GDM1 (cell line): ENCODE measurements at regions not wholly inside any gene's neighbourhood (a gene's known extent, or its start where the extent isn't known, plus 50 kb on each side); places are given as distances from the start of the nearest gene placed in this dataset.

Experiments used
- DNase-seq: peaks from one replicate; lab custom pipeline; 2025; lab: John Stamatoyannopoulos, UW

DNA sequence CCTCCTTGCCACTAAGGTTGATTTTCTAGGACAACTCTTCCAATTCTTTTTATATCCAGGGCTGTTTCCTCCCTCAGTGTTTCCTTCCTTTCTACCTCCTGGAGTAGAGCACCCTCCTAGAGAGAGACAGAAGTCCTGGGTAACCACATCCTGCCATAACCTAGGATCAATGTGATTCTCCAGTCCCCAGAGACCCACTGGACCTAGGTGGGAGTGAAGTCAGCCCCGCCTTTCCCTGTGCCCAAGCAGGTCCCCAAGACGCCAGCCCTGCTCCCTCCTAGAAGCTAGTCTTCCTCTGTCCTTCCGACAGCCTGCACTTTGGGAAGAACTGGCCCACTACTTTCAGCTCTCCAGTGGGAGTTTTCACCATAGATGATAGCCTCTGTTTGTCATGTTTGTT, 166.8 kb upstream of the PLEKHG7 start:
- no peak for DNase-seq

DNA sequence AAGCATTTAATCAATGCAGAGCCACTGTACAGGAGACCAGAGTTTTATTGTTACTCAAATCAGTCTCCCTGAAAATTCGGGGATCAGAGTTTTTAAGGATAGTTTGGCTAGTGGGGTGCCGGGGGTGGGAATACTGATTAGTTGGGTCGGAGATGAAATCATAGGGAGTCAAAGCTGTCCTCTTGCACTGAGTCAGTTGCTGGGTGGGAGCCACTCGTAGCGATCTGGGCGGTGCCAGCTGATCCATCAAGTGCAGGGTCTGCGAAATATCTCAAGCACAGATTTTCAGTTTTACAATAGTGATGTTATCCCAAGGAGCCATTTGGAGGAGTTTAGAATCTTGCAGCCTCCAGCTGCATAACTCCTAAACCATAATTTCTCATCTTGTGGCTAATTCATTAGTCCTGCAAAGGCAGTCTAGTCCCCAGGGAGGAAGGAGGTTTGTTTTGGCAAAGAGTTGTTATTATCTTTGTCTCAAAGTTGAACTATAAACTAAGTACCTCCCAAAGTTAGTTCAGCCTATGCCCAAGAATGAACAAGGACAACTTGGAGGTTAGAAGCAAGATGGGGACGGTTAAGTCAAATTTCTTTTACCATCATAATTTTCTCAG, 169.4 kb upstream of the PLEKHG7 start:
- DNase-seq = no peak

DNA sequence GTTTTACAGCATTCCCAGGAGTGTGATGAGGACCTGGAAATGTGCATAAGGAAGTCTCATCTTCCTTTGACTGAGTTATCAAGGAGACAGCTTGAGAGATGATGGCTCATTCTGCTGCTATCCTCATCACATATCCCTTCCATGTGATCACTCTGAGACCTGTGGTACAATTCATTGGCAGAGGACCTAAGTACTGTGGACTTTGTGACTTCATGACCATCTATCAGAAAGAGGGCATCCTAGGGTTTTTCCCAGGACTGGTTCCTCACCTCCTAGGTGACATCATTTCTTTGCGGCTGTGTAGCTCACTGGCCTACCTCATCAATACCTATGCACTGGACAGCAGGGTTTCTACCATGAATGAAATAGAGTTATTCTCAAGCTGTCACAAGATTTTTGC, 172.1 kb upstream of the PLEKHG7 start:
- DNase-seq = no peak

DNA sequence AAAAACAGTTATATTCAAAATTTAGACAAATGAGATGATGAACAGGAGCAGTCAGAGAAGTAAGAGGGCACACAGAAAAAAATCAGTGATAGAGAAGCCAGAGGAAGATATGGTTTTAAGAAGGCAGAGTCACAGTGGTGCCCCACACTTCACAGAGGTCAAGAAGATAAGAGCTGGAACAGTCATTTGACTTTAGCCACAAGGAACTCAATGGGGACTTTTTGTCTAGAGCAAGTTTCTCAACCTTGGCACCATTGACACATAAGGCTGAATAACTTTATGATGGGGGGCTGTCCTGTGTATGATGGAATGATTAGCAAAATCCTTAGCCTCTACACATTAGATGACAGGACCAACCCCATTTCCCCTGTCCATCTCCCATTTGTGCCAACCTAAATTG, 172.8 kb upstream of the PLEKHG7 start:
- DNase-seq = no peak

DNA sequence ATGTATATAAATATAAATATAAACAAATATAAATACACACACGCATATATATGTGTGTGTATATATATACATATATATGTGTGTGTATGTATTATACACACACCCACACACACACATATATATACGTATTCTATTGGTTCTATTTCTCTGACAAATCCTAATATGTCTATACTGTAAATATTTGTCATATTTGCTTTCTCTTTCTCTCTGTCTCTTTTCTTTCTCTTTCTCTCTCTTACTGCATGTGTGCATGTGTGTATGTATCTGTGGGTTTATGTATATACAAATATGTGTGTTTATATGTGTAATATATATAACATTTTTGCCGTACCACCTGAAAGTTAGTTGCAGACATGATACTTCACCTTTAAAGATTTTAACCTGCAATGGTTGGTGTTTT, 174.2 kb upstream of the PLEKHG7 start:
- no peak for DNase-seq

DNA sequence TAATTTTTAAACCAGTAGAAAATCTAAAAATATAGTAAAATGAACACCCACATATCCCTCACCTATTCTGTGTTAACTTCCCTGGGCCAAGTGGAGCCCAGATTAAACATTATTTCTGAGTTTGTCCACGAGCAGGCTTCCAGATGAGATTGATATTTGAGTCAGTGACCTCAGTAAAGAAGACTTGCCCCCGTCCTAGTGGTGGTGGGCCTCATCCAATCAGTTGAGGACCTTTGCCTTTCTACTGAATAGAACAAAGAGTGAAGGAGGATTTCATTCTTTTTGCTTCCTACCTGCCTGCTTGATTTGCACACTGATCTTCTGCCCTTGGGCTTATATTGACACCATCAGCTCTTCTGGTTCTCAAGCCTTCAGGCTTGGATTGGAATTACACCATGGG, 174.7 kb upstream of the PLEKHG7 start:
- no peak for DNase-seq

DNA sequence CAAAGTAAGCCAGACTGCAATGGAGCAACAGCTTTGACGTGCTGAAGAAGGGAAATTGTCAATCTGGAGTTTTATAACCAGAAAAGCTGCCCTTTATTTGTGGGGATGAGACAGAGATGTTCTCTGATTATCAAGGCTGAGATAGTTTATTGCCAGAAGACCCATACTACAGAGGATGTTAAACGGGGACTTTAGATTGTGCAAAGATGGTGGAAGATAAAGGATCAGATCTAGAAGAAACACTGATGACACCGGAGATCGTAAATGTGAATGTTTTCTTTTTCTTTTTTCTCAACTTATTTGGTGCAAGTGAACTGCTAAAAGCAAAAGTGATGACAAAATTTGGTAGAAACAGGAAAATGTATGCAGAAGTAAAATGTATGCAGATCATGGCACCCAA, 178.3 kb upstream of the PLEKHG7 start:
- DNase-seq = no peak

DNA sequence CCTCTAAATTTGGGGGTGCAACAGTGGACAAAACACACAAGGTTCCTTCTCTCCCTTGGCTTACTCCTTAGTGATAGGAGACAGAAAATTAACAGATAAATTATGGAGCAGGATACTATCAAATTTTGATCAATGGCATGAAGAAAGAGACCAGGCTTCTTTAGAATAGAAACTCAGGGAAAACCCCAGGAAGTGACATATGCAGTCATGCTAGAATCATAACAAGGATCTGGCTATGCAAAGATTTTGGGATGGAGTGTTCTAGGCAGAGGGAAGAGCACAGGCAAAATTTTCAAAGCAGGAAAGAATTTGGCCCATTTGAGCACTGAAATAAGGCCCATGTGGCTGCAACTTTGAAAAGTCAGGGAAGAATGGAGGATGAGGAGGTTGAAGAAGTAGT, 182.3 kb upstream of the PLEKHG7 start:
- no peak for DNase-seq

DNA sequence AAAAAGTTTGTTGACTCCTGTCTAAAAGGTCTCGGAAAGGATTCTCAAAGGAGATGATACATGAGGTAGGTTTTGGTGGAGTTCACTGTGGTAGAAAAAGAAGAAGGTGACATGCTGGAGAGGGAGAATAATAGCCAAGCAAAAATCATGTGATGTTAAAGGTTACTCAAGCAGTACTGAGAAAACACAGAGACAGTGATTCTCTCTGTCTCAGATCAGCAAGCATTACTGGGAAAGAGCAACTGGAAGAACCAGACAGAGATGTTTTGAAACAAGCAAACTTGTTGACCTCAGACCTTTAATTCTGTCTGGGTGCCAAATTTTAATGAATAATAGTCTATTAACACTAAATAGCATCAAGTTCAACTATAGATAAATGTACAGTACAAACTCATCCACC, 183.5 kb upstream of the PLEKHG7 start:
- DNase-seq = no peak

DNA sequence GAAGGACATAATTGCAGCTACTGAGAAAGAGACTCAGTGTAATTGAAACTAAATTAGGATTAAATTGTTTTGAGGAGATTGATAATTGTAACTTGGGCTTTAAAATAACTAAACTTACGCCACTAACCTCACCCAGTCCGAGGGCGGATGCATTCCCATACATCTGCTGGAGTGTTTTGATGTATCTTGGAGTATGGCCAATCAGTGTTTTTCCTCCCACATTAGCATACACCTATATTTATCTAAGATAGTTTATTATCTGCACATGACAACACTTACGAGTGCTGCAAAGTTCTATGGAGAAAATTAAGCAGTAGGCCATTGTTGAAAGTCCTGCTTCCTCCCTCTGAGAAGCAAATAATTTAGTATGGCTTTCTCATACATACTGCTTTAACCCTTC, 184.7 kb upstream of the PLEKHG7 start:
- no peak for DNase-seq

DNA sequence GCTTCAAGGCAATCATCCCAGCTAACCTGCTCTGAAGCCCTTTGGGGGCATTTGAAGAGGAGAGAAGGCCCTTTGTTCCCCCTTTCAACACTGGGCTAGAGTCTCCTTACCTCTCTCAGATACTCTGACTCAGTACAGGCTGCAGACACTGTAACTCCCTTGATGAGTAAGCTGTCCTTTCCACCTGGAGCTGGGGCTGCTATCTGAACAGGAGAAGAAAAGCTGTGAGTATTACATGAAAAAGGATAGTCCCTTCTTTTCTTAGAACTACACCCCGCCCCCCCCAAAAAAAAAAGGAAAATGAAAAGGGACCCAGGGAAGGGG, 186.6 kb upstream of the PLEKHG7 start:
- DNase-seq = no peak

DNA sequence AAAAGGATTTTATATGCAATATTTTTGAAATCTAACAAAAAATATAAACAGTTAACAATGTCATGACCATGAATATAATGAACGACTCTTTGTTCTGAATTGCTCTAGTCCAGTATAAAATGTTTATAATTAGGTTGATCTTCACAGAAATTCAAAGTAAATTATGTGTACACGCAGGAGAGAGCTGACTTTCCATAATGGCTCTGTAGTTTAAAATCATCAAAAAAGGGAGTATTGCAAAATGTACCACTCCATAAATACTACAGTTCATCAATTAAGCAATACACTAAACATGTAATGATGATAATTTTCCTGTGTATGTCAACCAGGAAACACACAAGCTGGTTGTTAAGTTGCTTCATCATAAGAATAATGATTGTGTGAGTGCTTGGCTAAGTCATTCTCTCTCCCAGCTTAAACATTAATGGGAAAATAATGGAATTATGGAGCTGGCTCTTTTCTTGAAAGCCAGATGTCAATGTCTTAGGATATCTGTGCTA, 189.5 kb upstream of the PLEKHG7 start:
- no peak for DNase-seq

DNA sequence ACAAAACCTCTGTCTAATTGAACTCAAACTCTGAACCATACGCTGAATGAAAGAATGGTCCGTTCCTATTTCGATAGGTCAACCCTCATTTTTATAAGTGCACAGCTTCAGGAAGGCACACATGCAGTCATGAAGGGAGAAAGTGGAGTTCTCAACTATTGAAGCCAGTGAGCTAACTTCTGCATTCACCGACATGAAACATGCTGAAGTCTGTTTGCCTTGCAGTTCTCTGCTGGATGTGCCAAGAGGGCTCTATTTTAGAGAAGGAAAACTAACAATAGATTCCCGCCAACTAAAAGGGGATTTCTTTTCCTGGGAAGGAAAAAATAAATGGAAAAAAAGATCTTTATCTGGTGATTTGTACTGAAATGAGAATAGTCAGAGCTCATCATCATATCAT, 191.0 kb upstream of the PLEKHG7 start:
- DNase-seq = no peak

DNA sequence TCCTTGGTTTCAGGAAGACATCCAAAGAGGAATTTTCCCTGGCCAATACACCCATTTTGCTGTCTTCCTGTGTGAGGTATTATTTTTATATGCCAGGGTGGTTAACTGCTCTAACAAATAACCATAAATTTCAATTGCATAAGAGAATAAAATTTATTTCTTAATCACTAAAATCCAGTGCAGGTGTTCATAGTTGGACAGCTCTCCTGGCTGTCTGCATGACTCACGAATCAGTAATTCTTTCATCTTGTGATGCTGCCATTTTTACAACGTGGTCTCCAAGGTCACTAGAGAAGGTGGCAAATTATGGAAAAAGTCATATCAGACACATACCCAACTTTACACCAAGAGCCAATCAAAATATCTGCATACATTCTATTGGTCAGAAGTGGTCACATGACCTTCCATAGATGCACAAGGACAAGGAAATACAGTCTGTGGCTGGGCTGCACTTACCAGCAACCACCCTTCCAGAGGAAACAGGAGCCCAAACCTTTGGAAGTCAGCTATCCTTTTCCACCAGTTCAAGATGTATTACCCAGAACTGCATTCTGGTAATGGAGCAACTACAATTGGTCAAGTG, 193.5 kb upstream of the PLEKHG7 start:
- DNase-seq = no peak

DNA sequence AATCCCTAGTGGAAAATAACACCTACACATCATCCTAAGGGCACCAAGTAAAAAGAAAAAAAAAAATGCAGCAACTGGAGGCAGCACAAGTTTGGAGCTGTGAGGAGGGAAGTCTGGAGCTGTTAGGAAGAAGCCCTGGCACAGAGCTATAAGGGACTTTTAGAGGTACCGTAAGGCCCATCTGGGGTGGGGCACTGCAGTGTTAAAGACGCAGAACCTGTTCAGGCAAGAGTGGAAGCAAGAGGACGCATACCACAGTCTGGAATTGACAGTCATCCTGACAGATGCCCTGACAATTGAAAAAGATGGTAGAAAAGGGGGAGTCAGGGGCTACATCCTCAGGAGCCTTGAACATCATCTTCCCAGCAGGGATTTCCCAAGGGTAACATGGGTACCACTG, 195.9 kb upstream of the PLEKHG7 start:
- no peak for DNase-seq

DNA sequence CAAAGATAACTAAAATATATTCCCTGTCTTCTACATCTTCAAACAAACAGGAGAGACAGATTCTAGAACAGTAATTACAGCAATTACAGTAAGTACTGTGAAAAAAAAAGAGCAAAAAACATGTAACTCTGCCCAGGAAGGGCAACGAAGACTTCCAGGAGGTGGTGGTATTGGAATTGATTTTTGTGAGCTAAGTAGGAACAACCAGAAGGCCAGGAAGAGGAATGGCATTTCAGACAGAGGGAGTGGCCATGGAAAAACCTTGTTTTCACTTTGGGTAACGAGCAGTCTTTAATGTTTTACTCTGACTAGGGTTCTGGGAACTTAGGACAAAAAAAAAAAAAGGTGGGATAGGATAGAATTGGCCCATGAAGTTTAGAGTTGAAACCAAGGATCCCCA, 196.3 kb upstream of the PLEKHG7 start:
- DNase-seq = no peak

DNA sequence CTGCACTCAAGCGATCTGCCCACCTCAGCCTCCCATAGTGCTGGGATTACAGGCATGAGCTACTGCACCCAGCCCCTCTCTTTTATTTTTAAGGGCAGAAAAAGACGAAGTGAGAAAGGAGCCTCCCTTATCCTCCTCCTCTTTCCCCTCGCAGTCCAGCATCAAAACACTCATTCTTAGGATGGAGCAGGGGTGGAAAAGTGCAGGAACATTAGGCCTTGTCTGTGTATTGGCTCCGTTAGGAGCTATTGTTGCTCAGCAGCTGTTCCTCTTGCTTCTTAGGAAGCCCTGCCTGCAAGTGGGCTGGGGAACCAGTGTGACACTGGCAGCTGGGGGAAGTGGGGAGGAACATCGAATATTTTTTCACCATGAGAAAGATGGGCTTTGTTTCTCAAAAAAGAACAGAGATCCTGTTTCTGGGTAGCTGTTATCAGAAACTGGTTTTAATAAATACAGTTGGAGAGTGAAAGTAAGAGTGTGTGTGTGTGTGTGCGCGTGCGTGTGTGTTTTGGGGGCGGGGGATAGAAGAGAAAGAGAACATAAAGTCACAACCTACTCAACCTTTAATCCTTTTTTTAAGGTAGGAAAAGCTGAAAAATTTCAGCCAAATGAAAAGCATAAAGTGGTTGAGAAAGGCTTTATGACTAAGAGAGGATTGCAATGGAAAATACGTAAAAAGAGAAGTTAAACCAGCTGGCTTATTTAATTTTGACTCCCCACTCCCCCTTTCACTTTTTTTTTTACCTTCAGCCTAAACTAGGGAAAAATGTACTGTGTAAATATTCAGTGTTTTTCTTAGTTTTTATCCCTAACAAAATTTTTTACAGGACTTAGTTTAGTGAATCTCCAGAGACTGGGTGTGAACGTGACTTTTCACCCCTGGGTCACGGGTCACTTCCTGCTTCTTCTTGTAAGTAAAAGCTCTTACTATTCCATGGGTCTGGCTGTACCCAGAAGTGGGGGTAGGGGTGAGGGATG, 197.2 kb upstream of the PLEKHG7 start:
- peak; percentile 16 for DNase-seq

DNA sequence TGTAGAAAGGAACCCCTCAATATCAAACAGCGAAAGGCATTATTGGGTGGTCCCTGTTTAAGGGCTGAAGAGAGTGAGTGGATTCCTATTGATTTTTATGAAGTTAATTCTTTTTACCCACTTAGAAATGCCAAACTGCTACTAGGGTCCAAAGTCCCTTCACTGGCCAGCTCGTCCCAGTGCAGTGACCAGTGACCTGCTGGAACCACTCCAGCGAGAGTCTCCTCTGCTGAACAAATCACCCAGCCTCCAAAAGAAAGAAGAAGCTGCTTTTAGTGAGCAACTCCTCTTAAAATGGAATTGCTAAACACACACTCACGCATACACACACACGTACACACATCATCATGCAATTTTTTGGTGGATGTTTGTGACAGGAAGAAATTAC, 198.2 kb upstream of the PLEKHG7 start:
- DNase-seq = no peak

DNA sequence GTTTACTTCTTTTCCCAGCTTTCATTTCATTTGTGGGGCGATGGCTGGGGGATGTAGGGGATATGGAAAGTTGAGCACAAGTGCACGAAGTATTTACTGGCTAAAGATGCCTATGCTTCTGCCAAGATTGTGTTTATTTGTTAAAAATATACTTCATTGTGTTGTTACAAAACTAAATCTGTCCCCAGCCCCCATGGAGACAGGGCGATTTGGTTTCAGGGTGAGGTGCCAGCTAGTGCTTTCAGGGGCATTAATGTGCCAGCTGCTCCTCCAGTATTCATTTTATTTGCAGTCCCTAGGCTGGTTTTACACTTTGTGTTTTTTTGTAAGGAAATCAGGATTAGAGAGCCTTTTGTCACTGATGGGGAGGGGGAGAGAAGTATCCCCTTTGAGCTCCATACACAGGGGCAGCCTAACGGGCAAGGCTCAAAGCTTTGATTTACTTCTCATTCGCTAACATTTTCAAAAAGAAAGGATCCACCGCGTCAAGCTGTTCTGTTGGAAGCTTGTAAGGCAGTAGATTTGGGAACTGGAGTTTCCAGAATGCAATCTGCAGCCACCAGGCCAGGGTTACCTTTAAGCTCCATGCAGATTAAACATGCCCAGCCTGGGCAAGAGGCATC, 198.7 kb upstream of the PLEKHG7 start:
- no peak for DNase-seq

DNA sequence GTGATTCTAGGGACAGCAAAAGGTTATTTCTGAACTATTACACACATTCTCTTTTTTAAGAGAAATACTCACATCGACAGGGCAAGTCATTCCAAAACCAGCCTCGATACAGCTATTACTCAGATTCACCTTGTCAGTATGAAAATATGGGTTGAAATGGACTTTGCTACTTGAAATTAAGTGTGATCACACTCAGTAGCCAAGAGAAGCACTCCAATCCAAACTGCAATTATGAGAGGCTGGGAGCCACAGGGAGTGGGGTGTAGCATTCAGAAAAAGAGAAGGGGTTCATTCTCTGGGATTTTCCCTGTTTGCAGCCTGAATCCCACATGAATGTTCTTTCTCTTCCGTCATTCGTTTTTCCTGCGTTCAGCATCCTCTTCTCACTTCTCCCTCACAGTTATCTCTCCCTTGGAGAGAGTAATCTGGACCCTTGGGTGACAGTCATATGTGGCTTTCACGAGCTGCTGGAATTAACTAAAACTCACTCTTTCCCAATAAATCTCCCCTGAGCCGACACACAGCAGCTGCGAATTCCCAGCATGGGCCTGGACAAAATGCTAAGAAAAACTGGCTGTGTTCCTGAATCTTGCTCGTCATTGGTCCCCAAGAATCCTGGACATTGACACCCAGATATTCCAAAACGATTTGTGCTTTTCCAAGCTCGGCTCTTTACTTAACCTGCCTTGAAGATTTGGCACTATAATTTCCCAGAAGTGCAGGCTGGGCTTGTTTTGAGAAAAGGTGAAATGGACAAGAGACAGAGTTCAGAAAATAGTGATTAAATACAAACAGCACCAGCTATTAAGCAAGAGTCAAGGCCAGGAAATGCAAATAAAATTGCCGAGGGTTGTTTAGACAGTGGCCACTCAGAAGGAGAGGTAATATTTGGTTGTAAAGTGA, 199.5 kb upstream of the PLEKHG7 start:
- DNase-seq = no peak

DNA sequence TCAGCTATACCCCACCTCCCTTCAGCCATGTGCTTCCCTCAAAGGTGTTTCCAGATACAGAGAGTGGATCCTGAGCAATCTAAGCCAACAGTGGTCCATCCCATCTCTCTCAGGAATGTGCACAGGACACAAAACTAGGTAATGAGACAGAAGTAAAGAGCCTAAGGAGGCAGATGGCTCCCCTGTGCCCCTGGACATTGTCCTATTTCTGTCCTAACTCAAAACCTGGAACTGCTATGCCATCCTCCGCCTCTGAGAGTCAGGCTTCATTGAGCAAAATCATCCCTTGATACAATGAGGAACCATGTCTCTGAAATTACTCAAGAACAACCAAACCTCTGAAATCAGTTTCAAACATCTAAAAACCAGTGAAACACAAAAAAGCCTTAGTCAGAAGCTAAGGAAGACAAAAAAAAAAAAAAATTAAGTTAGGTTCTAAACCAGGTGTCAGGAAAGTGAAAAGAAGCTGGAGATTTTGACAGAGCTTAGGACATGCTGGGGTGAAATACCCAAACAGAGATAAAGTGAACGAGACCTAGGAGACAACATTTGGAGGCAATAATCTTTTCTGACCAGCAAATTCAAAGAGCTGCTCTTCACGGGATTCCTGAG, 200.3 kb upstream of the PLEKHG7 start:
- no peak for DNase-seq
